H1 (cell line): ENCODE measurements at regions not wholly inside any gene's neighbourhood (a gene's known extent, or its start where the extent isn't known, plus 50 kb on each side); places are given as distances from the start of the nearest gene placed in this dataset.
A peak's percentile ranks its signal among the peaks of the same experiment; 100 is the strongest.

Experiments used
- CTCF ChIA-PET: fragments of 300-600 bp; sonication (Branson Sonifier 250); formaldehyde crosslinking; loops from one replicate; lab custom pipeline; 2021; ENCODE audit not compliant: partially characterized antibody; lab: Charles Lee
- POLR2A ChIA-PET: fragments of 300-600 bp; sonication (Branson Sonifier 250); formaldehyde crosslinking; loops from one replicate; lab custom pipeline; 2021; ENCODE audit warnings: inconsistent platforms; ENCODE audit not compliant: partially characterized antibody; lab: Charles Lee
- DNase-seq, 2 experiments: peaks; one replicate each; pipeline versions ENCODE4 v3.0.0 to v3.0.0-alpha.2; 2010 to 2022; ENCODE audit warnings: low spot score in 2 of 2, low read depth in 1 of 2, mixed read lengths in 1 of 2
- FAIRE-seq: peaks from 2 replicates; lab custom pipeline; 2011; peaks lifted over from hg19 to GRCh38; lab: Jason Lieb, UNC
- H2AFZ ChIP-seq: 2 replicates; pipeline ENCODE4 v1.8.1; 2012; ENCODE audit warnings: low read length, inconsistent platforms
- H2AK5ac ChIP-seq: 2 replicates; pipeline ENCODE4 v1.6.1; 2013; ENCODE audit warnings: low read depth, low read length
- H2BK120ac ChIP-seq: replicated peaks from 2 replicates; pipeline ENCODE3; 2013; ENCODE audit warnings: low read depth, low read length, inconsistent platforms
- H2BK12ac ChIP-seq: 2 replicates; pipeline ENCODE4 v1.6.1; 2013; ENCODE audit warnings: low read depth, low read length
- H2BK15ac ChIP-seq: 2 replicates; pipeline ENCODE4 v1.6.1; 2013; ENCODE audit warnings: low read length
- H2BK20ac ChIP-seq: 2 replicates; pipeline ENCODE4 v1.6.1; 2013; ENCODE audit warnings: low read length
- H2BK5ac ChIP-seq: 2 replicates; pipeline ENCODE4 v1.6.1; 2013; ENCODE audit warnings: low read depth, low read length
- H3K14ac ChIP-seq: 2 replicates; pipeline ENCODE4 v1.6.1; 2013; ENCODE audit warnings: inconsistent platforms; ENCODE audit not compliant: insufficient read length
- H3K18ac ChIP-seq: 2 replicates; pipeline ENCODE4 v1.6.1; 2013; ENCODE audit warnings: low read length; ENCODE audit errors: extremely low read depth
- H3K23ac ChIP-seq: 2 replicates; pipeline ENCODE4 v1.6.1; 2013; ENCODE audit warnings: inconsistent platforms; ENCODE audit not compliant: insufficient read length
- H3K23me2 ChIP-seq: 2 replicates; pipeline ENCODE4 v1.6.1; 2013; ENCODE audit warnings: low read depth, low read length
- H3K27ac ChIP-seq: 2 replicates; pipeline ENCODE4 v1.6.1; 2011; ENCODE audit warnings: low read depth, low read length, inconsistent platforms
- H3K27me3 ChIP-seq, 4 experiments: replicated peaks in 1 of 4; 1 replicate in 1 of 4; 2 replicates in 3 of 4; pipeline versions ENCODE4 v1.6.1 to v1.8.1; 2011 to 2013; ENCODE audit warnings: low read length in 3 of 4, mild to moderate bottlenecking in 3 of 4, inconsistent platforms in 2 of 4, mixed read lengths in 2 of 4, moderate library complexity in 1 of 4; ENCODE audit not compliant: control insufficient read depth in 3 of 4, insufficient read depth in 3 of 4; ENCODE audit errors: extremely low read depth in 1 of 4
- H3K36me3 ChIP-seq, 4 experiments: 2 replicates each; pipeline versions ENCODE4 v1.6.1 to v1.8.1; 2011 to 2013; ENCODE audit warnings: mild to moderate bottlenecking in 4 of 4, low read length in 3 of 4, moderate library complexity in 2 of 4, control low read depth in 1 of 4, inconsistent platforms in 1 of 4; ENCODE audit not compliant: insufficient read depth in 4 of 4, control insufficient read depth in 2 of 4
- H3K4ac ChIP-seq: replicated peaks from 2 replicates; pipeline ENCODE3; 2013; ENCODE audit warnings: low read length, low read depth, mixed read lengths, inconsistent platforms; ENCODE audit not compliant: insufficient read length
- H3K4me1 ChIP-seq, 4 experiments: replicated peaks in 1 of 4; 1 replicate in 1 of 4; 2 replicates in 3 of 4; pipeline versions ENCODE4 v1.6.1 to v1.8.1; 2011 to 2013; ENCODE audit warnings: low read length in 3 of 4, inconsistent platforms in 2 of 4, mixed read lengths in 1 of 4; ENCODE audit not compliant: insufficient read depth in 4 of 4, control insufficient read depth in 3 of 4
- H3K4me2 ChIP-seq, 2 experiments: 2 replicates each; pipeline versions ENCODE4 v1.6.1 to v1.8.1; 2011 to 2013; ENCODE audit warnings: low read depth in 2 of 2, low read length in 2 of 2, control low read depth in 1 of 2, inconsistent platforms in 1 of 2, mild to moderate bottlenecking in 1 of 2; ENCODE audit not compliant: insufficient read depth in 1 of 2
- H3K4me3 ChIP-seq, 4 experiments: fragments of 200-600, 300-600 bp in 1 of 4; sonication (generic), shearing (Covaris generic), sonication (Bioruptor Twin) in 1 of 4; 2 replicates each; pipeline versions ENCODE4 v1.5.1 to v1.8.1; 2011 to 2016; ENCODE audit warnings: low read length in 4 of 4, low read depth in 3 of 4, control low read depth in 2 of 4, inconsistent platforms in 2 of 4, mild to moderate bottlenecking in 2 of 4, mixed read lengths in 1 of 4, moderate library complexity in 1 of 4; ENCODE audit not compliant: insufficient read depth in 2 of 4; ENCODE audit errors: extremely low read depth in 1 of 4
- H3K56ac ChIP-seq: replicated peaks from 2 replicates; pipeline ENCODE3; 2013; ENCODE audit warnings: low read depth, mild to moderate bottlenecking, mixed read lengths, low read length, inconsistent platforms; ENCODE audit not compliant: insufficient read length
- H3K79me1 ChIP-seq: 2 replicates; pipeline ENCODE4 v1.6.1; 2013; ENCODE audit warnings: low read depth, low read length, control low read depth
- H3K79me2 ChIP-seq, 2 experiments: 2 replicates each; pipeline versions ENCODE4 v1.6.1 to v1.8.1; 2012 to 2013; ENCODE audit warnings: low read length in 2 of 2, mild to moderate bottlenecking in 2 of 2, inconsistent platforms in 1 of 2; ENCODE audit not compliant: insufficient read depth in 2 of 2, control insufficient read depth in 1 of 2
- H3K9ac ChIP-seq, 4 experiments: replicated peaks in 1 of 4; 1 replicate in 1 of 4; 2 replicates in 3 of 4; pipeline versions ENCODE4 v1.6.1 to v1.8.1; 2011 to 2013; ENCODE audit warnings: low read depth in 3 of 4, low read length in 3 of 4, control low read depth in 2 of 4, mild to moderate bottlenecking in 2 of 4, moderate library complexity in 2 of 4, inconsistent platforms in 1 of 4; ENCODE audit errors: extremely low read depth in 1 of 4
- H3K9me3 ChIP-seq, 2 experiments: 2 replicates each; pipeline versions ENCODE4 v1.6.1 to v1.8.1; 2012 to 2013; ENCODE audit warnings: mild to moderate bottlenecking in 2 of 2, moderate library complexity in 2 of 2, control low read depth in 1 of 2, inconsistent platforms in 1 of 2, low read depth in 1 of 2, low read length in 1 of 2, mixed read lengths in 1 of 2; ENCODE audit not compliant: insufficient read depth in 2 of 2
- H4K20me1 ChIP-seq, 2 experiments: replicated peaks in 1 of 2; 2 replicates each; pipeline versions ENCODE3 to v1.8.1; 2011 to 2013; ENCODE audit warnings: inconsistent platforms in 2 of 2, low read length in 2 of 2, mild to moderate bottlenecking in 1 of 2; ENCODE audit not compliant: insufficient read depth in 2 of 2, control insufficient read depth in 1 of 2
- H4K5ac ChIP-seq: 2 replicates; pipeline ENCODE4 v1.6.1; 2013; ENCODE audit warnings: low read length, low read depth, mixed read lengths, inconsistent platforms; ENCODE audit not compliant: insufficient read length
- H4K8ac ChIP-seq: 2 replicates; pipeline ENCODE4 v1.8.0; 2013; ENCODE audit warnings: mild to moderate bottlenecking, moderate library complexity, low read length, inconsistent platforms; ENCODE audit not compliant: insufficient read depth; ENCODE audit errors: extremely low read depth
- H4K91ac ChIP-seq: replicated peaks from 2 replicates; pipeline ENCODE3; 2013; ENCODE audit warnings: low read length, mixed read lengths, inconsistent platforms; ENCODE audit not compliant: insufficient read length
- CBX5 ChIP-seq: fragments of 300-800, 300-1000 bp; sonication (generic); IDR thresholded peaks from 2 replicates; pipeline ENCODE4 v1.7.1; 2016; ENCODE audit warnings: antibody characterized with exemption, low read length, low read depth
- CHD2 ChIP-seq: IDR thresholded peaks from 2 replicates; pipeline ENCODE4 v1.6.1; 2012; ENCODE audit warnings: low read length, improper control_type of control experiment
- CREB1 ChIP-seq: IDR thresholded peaks from 2 replicates; pipeline ENCODE4 v1.6.1; 2012; ENCODE audit warnings: inconsistent platforms
- JUN ChIP-seq: IDR thresholded peaks from 2 replicates; pipeline ENCODE4 v1.6.1; 2011; ENCODE audit warnings: low read depth, mild to moderate bottlenecking, improper control_type of control experiment, low read length
- JUND ChIP-seq: IDR thresholded peaks from 2 replicates; pipeline ENCODE4 v1.6.1; 2011; ENCODE audit warnings: mild to moderate bottlenecking, improper control_type of control experiment, low read length
- MAFK ChIP-seq: IDR thresholded peaks from 2 replicates; pipeline ENCODE4 v1.6.1; 2012; ENCODE audit warnings: low read depth, mild to moderate bottlenecking, improper control_type of control experiment, low read length
- POLR2AphosphoS5 ChIP-seq: IDR thresholded peaks from 2 replicates; pipeline ENCODE4 v1.6.1; 2011; ENCODE audit warnings: low read depth, low read length
- SRF ChIP-seq: IDR thresholded peaks from 2 replicates; pipeline ENCODE4 v1.6.1; 2011; ENCODE audit warnings: mild to moderate bottlenecking, low read depth, low read length, moderate library complexity
- SUZ12 ChIP-seq: fragments of 200-600 bp; sonication (generic); IDR thresholded peaks from 2 replicates; pipeline ENCODE4 v1.6.1; 2012; ENCODE audit warnings: mild to moderate bottlenecking, inconsistent platforms, low read length, moderate library complexity, mixed read lengths
- TAF7 ChIP-seq: optimal IDR thresholded peaks from 2 replicates; pipeline ENCODE3; 2011; ENCODE audit warnings: low read depth, mild to moderate bottlenecking, inconsistent platforms, low read length, moderate library complexity, borderline replicate concordance
- WGBS, 2 experiments: shearing (Covaris generic) in 1 of 2; methylation state at CpG; one replicate each; pipeline versions ENCODE4 v1.1.6 to v1.1.7; 2013 to 2015; ENCODE audit warnings: low lambda C conversion rate in 2 of 2, mixed read lengths in 2 of 2, inconsistent platforms in 1 of 2, low coverage in 1 of 2, missing lambda C conversion rate in 1 of 2; ENCODE audit not compliant: insufficient replicate concordance in 2 of 2, insufficient coverage in 1 of 2, insufficient read length in 1 of 2; ENCODE audit errors: extremely low coverage in 1 of 2, missing lambda C conversion rate in 1 of 2; 5-methylcytosine and 5-hydroxymethylcytosine counted together

DNA sequence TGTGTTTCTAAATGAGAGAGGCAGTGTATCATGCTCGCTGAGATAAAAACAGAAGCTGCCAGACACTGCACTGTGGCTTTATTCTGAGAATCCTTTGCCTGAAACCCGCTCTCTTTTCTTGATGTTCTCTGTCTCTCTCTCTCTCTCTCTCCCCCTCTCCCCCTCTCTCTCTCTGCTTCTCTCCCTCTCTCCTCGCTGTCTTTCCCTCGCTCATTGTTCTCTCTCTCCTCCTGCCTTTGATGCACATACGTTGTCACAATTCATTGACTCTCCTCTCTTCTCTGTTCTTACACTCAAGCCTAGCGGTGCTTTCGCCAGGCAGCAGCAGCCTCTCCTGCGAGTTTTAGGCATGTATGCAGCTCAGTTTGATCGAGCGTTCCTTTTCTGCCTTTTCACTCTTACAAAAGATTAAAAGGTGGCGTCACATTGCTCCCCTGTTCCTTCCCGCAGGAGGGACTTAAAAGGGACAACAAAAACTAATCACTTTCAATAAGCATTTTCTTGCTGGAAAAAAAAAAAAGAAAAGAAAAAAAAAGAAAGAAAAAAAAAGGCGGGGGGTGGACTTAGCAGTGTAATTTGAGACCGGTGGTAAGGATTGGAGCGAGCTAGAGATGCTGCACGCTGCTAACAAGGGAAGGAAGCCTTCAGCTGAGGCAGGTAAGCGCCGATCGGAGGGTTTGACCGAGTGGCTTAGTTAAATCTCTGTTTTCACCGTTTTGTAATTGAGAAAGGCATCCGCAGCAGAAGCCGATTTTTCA lies 717.9 kb upstream of the WWC1 start:
- Histone ChIP-seq H2BK15ac (no peak overlapping the region), H2AK5ac (no peak overlapping the region), H2AFZ (peak overlapping the region; percentile 86), H3K79me1 (no peaks in the 10 kb centered on the region), H3K14ac (no peak overlapping the region), H3K23ac (no peak overlapping the region), H2BK120ac (no peak overlapping the region), H3K18ac (no peak overlapping the region), H4K5ac (no peak overlapping the region), H3K79me2 (peaks cover 0 to 13% of the 10 kb centered on the region in 2 experiments; a peak in 1 of 4 replicates), H3K9me3 (no peaks in the 10 kb centered on the region), H2BK12ac (peak overlapping the region; percentile 28), H3K4me2 (peak overlapping the region; percentile 84 to 91), H2BK20ac (no peak overlapping the region), H3K36me3 (no peaks in the 10 kb centered on the region), H3K56ac (no peak overlapping the region), H4K20me1 (no peaks in the 10 kb centered on the region), H2BK5ac (peak overlapping the region; percentile 90; the same call in 1 of the 2 replicates), H3K27me3 (no peaks in the 10 kb centered on the region), H3K9ac (peak overlapping the region in 2 of 4 experiments; percentile 35 to 52; a peak in 4 of 7 replicates), H3K4ac (no peak overlapping the region), H3K4me3 (peak overlapping the region; percentile 44 to 68 (median 50); a peak in 7 of 8 replicates), H3K23me2 (peaks cover 3% of the 10 kb centered on the region; the same call in 1 of the 2 replicates), H4K8ac (no peak overlapping the region), H4K91ac (no peak overlapping the region), H3K27ac (peak overlapping the region; percentile 51; the same call in 1 of the 2 replicates), H3K4me1 (peaks cover 4 to 23% (median 18%) of the 10 kb centered on the region in 4 experiments; a peak in 6 of 7 replicates)
- ChIA-PET POLR2A (interaction anchor here (0.7 to 1.3 kb wide), 3 partner anchors 25 to 96 kb away, joined by 3 to 4 read pairs (median 3); no protein-coding TSS in a partner anchor), CTCF (interaction anchor here (0.7 to 1.9 kb wide), 6 partner anchors 9 to 543 kb away, joined by 3 to 7 read pairs (median 4); no protein-coding TSS in a partner anchor)
- FAIRE-seq (peak; percentile 95), DNase-seq (peak; percentile 60 to 62)
- 2% methylated on average over 23 of the region's 23 CpGs; no CpG with 5 or more reads in 1 of the 2 experiments for WGBS, 2 experiments
- TF ChIP-seq SRF: no peak
- TF ChIP-seq CHD2: no peak
- no peak for TF ChIP-seq CBX5
- TF ChIP-seq POLR2AphosphoS5: peak; percentile 37; the same call in 1 of the 2 replicates
- TF ChIP-seq JUN: no peak
- no peak for TF ChIP-seq SUZ12
- peak; percentile 71; the same call in 1 of the 2 replicates for TF ChIP-seq JUND
- TF ChIP-seq MAFK: no peak
- TF ChIP-seq CREB1: no peak
- TF ChIP-seq TAF7: peak; percentile 65
